GM19324 (cell line): ENCODE measurements at regions not wholly inside any gene's neighbourhood (a gene's known extent, or its start where the extent isn't known, plus 50 kb on each side); places are given as distances from the start of the nearest gene placed in this dataset.
"Not testable (repeated sequence)": the region's sequence is repeated elsewhere in the genome, so short reads cannot be mapped to it uniquely, and the experiment has no call there.

ENCODE experiments used
- ATAC-seq: cut with Tn5 transposase; IDR thresholded peaks from one replicate; pipeline ENCODE4 v1.9.1; 2021; ENCODE audit warnings: mild to moderate bottlenecking, moderate library complexity; ENCODE audit not compliant: unreplicated experiment, low FRiP score

GRCh38 chr1:60893136-60893930 is 189.0 kb upstream of the NFIA start:
- no peak for ATAC-seq

- no peak for ATAC-seq
These were observed 190.6 kb upstream of the NFIA start for GRCh38 chr1:60891765-60892164.

- no peak for ATAC-seq
These were observed 191.1 kb upstream of the NFIA start for GRCh38 chr1:60891281-60891680.

GRCh38 chr1:60890664-60891063 is 191.7 kb upstream of the NFIA start:
- no peak for ATAC-seq

GRCh38 chr1:60889709-60890108 is 192.7 kb upstream of the NFIA start:
- no peak for ATAC-seq

GRCh38 chr1:60888126-60888525 is 194.2 kb upstream of the NFIA start:
- ATAC-seq: no peak

- ATAC-seq: no peak
These were observed 195.5 kb upstream of the NFIA start for GRCh38 chr1:60886793-60887331.

GRCh38 chr1:60886090-60886489 is 196.3 kb upstream of the NFIA start:
- no peak for ATAC-seq

GRCh38 chr1:60880202-60880601 is 202.2 kb upstream of the NFIA start:
- ATAC-seq: no peak

- no peak for ATAC-seq
These were observed 204.0 kb upstream of the NFIA start for GRCh38 chr1:60878323-60878722.

GRCh38 chr1:60877376-60877775 is 205.0 kb upstream of the NFIA start:
- ATAC-seq: no peak

GRCh38 chr1:60876952-60877351 is 205.4 kb upstream of the NFIA start:
- no peak for ATAC-seq

GRCh38 chr1:60875138-60875537 is 207.2 kb upstream of the NFIA start:
- ATAC-seq: no peak

GRCh38 chr1:60874718-60875117 is 207.6 kb upstream of the NFIA start:
- ATAC-seq: no peak

GRCh38 chr1:60873396-60873795 is 209.0 kb upstream of the NFIA start:
- ATAC-seq: not testable (repeated sequence)

- ATAC-seq: no peak
These were observed 209.8 kb upstream of the NFIA start for GRCh38 chr1:60872426-60873054.

- no peak for ATAC-seq
These were observed 212.0 kb upstream of the NFIA start for GRCh38 chr1:60870269-60870865.

GRCh38 chr1:60868901-60869663 is 213.3 kb upstream of the NFIA start:
- no peak for ATAC-seq

GRCh38 chr1:60867782-60868181 is 214.6 kb upstream of the NFIA start:
- no peak for ATAC-seq

GRCh38 chr1:60866917-60867531 is 215.3 kb upstream of the NFIA start:
- no peak for ATAC-seq
